ENCODE measurements at regions not wholly inside any gene's neighbourhood (a gene's known extent, or its start where the extent isn't known, plus 50 kb on each side); places are given as distances from the start of the nearest gene placed in this dataset.
"Not testable (repeated sequence)": the region's sequence is repeated elsewhere in the genome, so short reads cannot be mapped to it uniquely, and the experiment has no call there.

DNA sequence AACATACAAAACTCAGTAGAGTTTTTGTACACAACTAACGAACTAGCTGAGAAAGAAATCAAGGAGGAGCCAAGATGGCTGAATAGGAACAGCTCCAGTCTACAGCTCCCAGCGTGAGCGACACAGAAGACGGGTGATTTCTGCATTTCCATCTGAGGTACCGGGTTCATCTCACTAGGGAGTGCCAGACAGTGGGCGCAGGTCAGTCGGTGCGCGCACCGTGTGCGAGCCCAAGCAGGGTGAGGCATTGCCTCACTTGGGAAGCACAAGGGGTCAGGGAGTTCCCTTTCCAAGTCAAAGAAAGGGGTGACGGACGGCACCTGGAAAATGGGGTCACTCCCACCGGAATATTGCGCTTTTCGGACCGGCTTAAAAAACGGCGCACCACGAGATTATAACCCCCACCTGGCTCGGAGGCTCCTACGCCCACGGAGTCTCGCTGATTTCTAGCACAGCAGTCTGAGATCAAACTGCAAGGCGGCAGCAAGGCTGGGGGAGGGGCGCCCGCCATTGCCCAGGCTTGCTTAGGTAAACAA, 200.3 kb downstream of the NKX6-1 start:
- DNase-seq (ENCODE audit: missing footprints); intact Hi-C loops (cut with DNase I); ATAC-seq: not testable (repeated sequence)

DNA sequence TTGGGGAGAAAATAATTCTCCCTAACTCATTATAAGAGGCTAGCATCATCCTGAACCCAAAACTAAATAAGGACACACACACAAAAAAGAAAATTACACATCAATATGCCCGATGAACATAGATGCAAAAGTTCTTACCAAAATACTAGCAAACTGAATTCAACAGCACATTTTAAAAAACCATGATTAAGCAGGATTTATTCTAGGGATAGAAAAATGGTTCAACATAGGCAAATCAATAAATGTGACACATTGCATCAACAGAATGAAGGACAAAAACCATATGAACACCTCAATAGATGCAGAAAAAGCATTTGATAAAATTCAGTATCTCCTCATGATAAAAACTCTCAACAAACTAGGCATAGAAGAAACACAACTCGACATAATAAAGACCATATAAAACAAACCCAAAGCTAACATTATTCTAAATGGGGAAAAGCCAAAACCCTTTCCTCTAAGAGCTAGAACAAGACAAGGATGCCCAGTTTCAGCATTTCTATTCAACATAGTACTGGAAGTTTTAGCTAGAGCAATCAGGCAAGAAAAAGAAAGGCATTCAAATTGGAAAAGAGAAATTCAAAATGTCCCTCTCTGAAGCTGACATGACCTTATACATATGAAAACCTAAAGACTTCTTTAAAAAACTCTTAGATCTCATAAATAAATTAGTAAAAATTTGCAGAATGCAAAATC, 200.9 kb downstream of the NKX6-1 start:
- ATAC-seq (no peak), DNase-seq (ENCODE audit: missing footprints) (no peak)
- intact Hi-C loops (cut with DNase I), result no loop called here

DNA sequence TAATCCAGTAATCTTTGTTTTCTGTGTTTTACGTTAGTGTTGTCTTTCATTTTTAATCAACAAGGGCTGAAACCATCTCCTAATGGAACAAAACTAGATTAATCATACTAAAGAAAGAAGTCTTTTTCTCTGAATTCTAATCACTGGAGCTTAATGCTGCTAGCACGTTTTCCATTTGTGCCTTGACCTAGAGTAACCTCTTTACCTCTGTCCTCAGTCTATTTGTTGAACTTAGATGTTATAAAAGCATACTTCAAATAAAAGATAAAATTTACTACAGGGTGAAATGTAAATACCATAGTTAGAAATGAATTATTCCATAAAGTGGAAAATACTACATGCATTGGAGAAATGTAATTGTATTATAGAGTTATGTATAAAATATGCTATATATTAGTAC, 207.1 kb downstream of the NKX6-1 start:
- no peak for DNase-seq (ENCODE audit: missing footprints)

DNA sequence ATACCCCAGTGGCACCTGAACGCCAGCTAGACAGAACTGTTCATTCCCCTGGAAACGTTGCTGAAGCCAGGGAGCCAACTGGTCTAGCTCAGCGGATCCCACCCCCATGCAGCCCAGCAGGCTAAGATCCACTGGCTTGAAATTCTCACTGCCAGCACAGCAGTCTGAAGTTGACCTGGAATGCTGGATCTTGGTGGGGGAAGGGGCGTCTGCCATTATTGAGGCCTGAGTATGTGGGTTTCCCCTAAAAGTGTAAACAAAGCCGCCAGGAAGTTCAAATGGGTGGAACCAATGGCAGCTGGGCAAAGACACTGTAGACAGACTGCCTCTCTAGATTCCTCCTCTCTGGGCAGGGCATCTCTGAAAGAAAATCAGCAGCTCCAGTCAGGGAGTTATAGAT, 213.0 kb downstream of the NKX6-1 start:
- DNase-seq (ENCODE audit: missing footprints), result no peak
- intact Hi-C loops (cut with DNase I), result no loop called here
- no peak for ATAC-seq

More for the DNA sequence above, 207.1 kb downstream of the NKX6-1 start:
- ATAC-seq, result no peak
- intact Hi-C loops (cut with DNase I), result no loop called here

DNA sequence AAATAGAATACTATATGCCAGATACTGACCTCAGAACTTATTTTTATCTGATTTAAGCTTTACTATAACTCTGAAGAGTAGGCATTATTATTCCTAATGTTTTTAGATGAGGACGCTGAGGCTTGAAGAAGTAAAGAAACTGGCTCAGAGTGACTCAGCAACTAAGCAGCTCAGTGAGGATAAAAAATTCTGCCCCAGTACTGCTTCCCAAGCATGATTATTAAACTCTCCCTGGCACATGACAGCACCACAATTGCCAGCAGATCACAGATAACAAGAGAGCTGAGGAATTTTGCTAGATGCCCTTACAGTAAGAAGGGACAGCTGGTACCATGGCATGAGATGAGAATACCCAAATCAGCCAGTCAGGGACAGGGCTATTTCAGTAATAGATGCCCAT, 219.4 kb downstream of the NKX6-1 start:
- DNase-seq (ENCODE audit: missing footprints) (no peak), ATAC-seq (no peak)
- intact Hi-C loops (cut with DNase I), result no loop called here

DNA sequence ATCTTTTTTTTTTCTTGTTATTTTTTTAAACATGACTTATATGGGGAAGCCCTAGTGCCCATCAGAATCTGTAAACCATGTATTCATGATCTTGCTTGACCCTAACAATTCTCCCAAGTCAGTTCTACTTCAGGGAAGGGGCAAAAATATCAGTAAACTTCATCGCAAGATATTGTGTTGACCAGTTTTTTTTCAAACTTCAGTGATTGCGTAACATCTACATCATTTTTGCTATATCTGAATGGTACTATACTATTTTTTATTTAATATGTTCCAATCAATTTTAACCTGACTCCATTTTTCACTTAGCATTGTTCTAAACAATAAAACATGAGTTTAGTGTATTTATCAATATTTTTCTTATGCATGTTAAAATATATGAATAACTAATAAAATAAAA, 221.2 kb downstream of the NKX6-1 start:
- ATAC-seq (no peak), DNase-seq (ENCODE audit: missing footprints) (no peak)
- intact Hi-C loops (cut with DNase I), result no loop called here

DNA sequence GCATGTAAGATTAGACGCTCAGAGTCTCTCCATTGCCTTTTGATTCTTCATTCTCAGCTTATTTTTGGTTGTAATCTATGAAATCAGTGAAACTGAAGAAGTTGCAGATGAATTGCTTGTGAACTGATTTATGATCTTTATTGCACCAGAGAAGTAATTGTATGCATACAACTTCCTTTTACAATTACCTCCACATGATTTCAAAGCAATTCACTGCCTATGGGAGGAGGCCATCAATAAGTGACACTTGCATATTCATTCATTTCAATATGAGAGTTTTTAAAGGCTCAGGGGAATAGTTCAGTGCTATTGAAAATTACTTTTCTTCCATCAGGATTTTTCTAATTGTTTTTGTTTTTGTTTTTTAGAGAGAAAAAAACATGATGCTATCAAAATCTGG, 222.3 kb downstream of the NKX6-1 start:
- intact Hi-C loops (cut with DNase I), result no loop called here
- DNase-seq (ENCODE audit: missing footprints), result no peak
- ATAC-seq, result no peak

DNA sequence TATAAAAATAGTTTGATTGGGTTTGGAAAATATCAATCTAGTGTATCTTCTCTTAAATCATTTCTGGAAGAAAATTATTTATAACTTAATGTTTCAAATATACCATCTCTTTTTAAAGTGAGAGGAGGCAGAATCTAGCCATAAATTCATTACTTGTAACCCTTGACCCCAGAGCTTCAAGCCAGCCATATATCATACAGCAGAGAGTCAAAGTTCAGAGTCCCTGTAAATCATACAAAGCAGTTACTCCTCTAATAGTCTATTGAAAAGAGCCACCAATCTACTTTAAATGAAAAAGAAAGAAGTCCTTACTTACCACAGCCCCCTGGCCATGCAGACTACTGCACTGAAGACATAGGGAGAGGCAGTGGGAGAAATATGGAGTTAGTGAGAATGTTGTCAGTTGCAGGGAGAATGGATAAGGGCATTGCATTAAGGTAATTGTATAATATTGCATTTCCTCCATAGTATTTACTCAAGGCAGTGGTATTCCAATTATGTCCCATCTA, 229.5 kb downstream of the NKX6-1 start:
- no peak for DNase-seq (ENCODE audit: missing footprints)
- ATAC-seq, result no peak
- intact Hi-C loops (cut with DNase I), result no loop called here

DNA sequence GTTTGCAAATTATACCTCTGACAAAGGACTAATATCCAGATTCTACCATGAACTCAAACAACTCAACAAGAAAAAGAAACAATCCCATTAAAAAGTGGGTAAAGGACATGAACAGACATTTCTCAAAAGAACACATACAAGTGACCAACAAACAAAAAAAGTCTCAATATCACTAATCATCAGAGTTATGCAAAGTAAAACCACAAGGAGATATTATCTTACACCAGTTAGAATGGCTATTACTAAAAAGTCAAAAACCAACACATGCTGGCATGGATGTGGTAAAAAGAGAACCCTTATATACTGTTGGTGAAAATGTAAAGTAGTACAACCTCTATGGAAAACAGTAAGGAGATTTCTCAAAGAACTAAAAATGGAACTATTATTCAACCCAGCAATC, 234.4 kb downstream of the NKX6-1 start:
- DNase-seq (ENCODE audit: missing footprints) (no peak), ATAC-seq (no peak)
- intact Hi-C loops (cut with DNase I), result no loop called here

DNA sequence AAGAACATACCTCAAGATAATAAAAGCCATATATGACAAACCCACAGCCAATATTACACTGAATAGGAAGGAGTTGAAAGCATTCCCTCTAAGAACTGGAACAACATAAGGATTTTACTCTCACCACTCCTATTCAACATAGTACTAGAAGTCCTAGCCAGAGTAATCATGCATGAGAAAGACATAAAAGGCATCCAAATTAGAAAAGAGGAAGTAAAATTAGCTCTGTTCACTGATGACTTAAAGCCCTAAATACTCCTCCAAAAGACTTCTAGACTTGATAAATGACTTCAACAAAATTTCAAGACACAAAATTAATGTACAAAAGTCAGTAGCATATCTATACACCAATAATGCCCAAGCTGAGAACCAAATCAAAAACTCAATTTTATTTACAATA, 235.7 kb downstream of the NKX6-1 start:
- DNase-seq (ENCODE audit: missing footprints) (no peak), ATAC-seq (no peak)
- intact Hi-C loops (cut with DNase I), result no loop called here

DNA sequence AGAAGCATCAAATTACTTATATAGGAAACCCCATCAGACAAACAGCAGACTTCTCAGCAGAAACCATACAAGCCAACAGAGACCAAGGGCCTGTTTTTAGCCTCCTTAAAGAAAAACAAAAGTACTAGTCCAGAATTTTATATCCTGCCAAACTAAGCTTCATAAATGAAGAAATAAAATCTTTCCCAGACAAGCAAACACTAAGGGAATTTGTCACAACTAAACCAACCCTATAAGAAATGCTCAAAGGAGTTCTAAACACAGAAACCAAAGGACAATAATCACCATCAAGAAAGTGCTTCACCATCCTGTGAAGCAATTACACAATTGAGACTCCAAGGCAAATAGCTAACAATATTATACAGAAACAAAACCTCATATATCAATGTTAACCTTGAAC, 238.6 kb downstream of the NKX6-1 start:
- intact Hi-C loops (cut with DNase I), result no loop called here
- ATAC-seq, result no peak
- DNase-seq (ENCODE audit: missing footprints), result no peak

DNA sequence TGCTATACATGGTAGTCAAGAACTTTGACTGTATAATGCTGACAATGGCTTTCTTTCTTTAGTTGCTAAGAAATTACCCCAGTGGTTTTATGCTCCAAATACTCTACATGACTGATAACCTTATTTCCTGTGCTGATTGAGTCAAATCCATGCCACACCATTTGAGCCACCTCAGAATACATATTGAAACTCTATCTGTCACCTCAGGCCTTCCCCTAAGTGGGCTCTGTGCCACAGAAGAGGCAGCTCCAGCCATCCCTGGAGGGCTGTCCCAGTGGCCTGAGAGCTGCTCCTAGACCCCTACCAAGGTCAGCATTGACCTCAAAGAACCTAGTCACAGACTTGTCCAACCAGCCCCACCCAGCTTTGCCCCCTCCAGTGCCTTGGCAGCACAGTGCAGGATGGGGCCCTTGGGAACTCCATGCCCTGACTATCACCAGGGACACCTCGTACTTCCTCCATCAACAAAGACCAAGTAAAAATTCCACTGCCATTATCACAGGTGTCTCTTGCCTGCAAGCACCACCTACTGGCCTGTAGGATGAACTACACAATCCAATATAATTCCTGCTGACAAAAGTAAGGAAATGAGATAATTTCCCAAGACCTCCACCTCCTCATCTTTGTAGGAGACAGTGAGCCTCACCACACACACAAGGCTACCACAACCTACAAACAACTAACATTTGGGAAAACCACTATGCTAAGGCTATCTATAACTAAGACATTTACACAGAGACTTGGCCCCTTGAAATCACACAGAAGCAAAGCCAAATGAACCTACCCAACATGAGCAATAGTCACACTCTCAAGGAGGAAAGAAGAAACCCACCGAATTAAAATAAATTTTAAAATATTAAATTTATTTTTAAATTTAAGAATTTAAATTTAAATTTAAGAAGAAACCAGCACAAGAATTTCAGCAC, 239.9 kb downstream of the NKX6-1 start:
- peak; percentile 23 for DNase-seq (ENCODE audit: missing footprints)
- ATAC-seq, result no peak
- intact Hi-C loops (cut with DNase I), result no loop called here

DNA sequence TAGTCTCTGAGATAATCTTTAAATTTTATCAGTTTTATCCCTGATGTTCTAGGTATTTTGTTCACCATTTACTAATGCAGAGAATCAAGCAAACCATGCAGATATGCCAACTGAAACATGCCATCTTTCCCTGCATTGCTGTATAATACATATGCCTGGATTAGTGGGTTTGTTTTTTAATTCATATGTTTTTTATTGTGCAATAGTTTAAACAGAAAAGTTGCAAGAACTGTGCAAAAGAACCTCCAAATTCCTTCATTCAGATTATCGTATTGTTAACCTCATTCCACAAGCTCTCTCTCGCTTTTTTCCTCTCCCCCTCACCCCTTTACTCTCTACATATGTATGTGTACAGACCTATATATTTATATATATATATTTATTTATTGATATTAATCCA, 244.6 kb downstream of the NKX6-1 start:
- ATAC-seq, result no peak
- intact Hi-C loops (cut with DNase I), result no loop called here
- DNase-seq (ENCODE audit: missing footprints), result no peak

DNA sequence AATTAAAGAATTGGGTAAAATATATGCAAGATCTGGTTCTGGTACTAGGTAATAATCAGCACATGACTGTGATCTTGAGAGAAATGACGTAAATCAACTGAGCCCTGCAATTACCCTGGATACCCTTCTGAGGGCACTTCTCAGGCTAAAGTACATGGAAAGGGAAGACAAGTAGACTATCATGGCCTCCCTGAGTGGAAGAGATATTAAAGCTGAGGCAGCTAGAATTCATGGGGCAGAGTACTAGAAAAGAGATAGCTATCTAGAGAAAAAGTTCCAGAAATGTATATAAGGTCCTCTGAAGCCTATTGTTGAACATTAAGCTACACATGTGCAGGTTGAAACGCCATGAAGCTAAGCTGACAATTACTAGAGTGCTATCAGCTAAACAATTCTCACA, 249.6 kb downstream of the NKX6-1 start:
- DNase-seq (ENCODE audit: missing footprints) (no peak), ATAC-seq (no peak)
- intact Hi-C loops (cut with DNase I), result no loop called here

DNA sequence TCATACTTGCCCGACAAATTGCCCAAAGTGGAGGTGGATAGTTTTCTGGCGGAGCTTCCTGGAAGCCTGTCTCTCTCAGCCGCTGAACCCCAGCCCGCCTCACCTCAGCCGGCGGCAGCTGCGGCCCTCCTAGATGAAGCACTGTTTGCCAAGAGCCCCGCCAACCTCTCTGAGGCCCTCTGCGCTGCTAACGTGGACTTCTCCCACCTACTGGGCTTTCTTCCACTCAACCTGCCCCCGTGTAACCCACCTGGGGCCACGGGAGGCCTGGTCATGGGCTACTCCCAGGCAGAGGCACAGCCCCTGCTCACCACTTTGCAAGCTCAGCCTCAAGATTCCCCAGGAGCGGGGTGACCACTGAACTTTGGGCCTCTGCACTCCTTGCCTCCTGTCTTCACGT, 254.1 kb downstream of the NKX6-1 start:
- intact Hi-C loops (cut with DNase I); ATAC-seq: not testable (repeated sequence)
- DNase-seq (ENCODE audit: missing footprints), result peak; percentile 42

DNA sequence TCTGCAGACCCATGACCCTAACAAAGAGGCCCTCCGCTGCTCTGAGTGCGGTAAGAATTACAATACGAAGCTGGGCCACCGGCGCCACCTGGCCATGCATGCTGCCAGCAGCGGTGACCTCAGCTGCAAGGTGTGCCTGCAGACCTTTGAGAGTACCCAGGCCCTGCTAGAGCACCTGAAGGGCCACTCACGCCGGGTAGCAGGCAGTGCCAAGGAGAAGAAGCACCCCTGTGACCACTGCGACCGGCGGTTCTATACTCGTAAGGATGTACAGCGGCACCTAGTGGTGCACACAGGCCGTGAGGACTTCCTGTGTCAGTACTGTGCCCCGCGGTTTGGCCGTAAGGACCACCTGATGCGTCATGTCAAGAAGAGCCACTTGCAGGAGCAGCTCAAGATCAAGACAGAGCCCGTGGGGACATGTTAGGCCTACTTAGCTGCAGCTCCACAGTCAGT, 254.7 kb downstream of the NKX6-1 start:
- ATAC-seq; intact Hi-C loops (cut with DNase I): not testable (repeated sequence)
- peak; percentile 48 for DNase-seq (ENCODE audit: missing footprints)

DNA sequence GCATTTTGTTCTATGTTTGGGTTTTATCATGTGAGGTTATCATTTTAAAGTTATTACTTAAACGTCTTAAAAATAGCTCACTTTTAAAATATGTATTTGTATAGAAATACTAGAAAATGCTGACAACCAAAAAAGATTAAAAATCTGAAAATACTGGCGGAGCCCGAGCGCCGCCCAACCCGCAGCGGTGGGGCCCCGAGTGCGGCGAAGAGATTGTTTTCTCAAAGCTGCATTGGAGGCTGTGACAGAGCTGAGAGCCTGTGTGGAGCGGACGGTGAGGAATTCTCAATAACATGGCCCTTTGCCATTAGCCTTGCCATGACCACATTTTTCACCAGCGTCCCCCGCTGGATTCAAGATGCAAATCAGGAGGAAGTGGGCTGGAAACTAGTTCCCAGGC, 255.4 kb downstream of the NKX6-1 start:
- ATAC-seq, result no peak
- intact Hi-C loops (cut with DNase I), result no loop called here
- peak; percentile 59 for DNase-seq (ENCODE audit: missing footprints)

DNA sequence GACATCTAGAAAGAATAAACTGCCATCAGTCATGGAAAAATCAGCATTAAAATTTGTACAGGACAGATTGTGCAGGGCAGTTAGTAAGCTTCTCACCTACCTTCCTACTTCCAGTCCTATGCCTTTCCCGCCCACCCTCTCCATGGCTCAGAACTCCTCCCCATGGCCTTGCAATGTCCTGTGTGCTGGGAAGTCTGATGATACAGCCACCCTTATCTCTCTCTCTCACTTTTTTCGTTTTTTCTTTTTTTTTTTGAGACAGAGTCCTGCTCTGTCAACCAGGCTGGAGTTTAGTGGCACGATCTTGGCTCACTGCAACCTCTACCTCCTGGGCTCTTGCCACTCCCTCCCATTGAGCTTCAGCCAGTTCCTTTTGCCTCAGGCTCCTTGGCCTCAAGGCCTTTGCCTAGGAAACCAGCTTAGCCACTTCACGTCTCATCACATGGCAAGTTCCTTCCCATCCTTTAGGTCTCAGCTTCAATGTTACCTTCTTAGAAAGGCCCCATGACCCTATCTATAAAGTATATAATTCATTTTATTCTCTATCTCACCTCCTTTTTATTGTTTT, 259.7 kb downstream of the NKX6-1 start:
- intact Hi-C loops (cut with DNase I), result no loop called here
- ATAC-seq, result no peak
- DNase-seq (ENCODE audit: missing footprints), result no peak
